Panc1 (cell line): ENCODE measurements at regions not wholly inside any gene's neighbourhood (a gene's known extent, or its start where the extent isn't known, plus 50 kb on each side); places are given as distances from the start of the nearest gene placed in this dataset.

Experiments used
- ATAC-seq: fragments of 200-7000 bp; cut with Tn5 transposase; 2 replicates; pipeline ENCODE4 v1.9.1; 2020; ENCODE audit warnings: mild to moderate bottlenecking, moderate library complexity
- BruUV-seq: library from RNA; stranded (reverse); fragments of 400-500 nt; replicated peaks from 2 replicates; lab custom pipeline; 2021; lab: Mats Ljungman, UMichigan
- CTCF ChIA-PET: fragments of 300-600 bp; sonication (Branson Sonifier 250); formaldehyde crosslinking; loops from one replicate; lab custom pipeline; 2022; ENCODE audit warnings: antibody characterized with exemption; lab: Charles Lee
- POLR2A ChIA-PET: fragments of 300-600 bp; sonication (Branson Sonifier 250); formaldehyde crosslinking; loops from one replicate; lab custom pipeline; 2022; ENCODE audit warnings: antibody characterized with exemption; lab: Charles Lee
- DNase-seq: peaks from one replicate; pipeline ENCODE4 v3.0.0-alpha.2; 2010; ENCODE audit warnings: low read depth, low spot score
- H3K27ac ChIP-seq: 2 replicates; pipeline ENCODE4 v1.5.1; 2011; ENCODE audit warnings: mild to moderate bottlenecking, low read length, inconsistent platforms
- H3K27me3 ChIP-seq: fragments of 200-500 bp; sonication (Bioruptor generic); 2 replicates; pipeline ENCODE4 v1.6.0; 2014; ENCODE audit warnings: low read length, inconsistent platforms; ENCODE audit not compliant: control insufficient read depth, insufficient read depth
- H3K36me3 ChIP-seq: fragments of 200-500 bp; sonication (Bioruptor generic); 2 replicates; pipeline ENCODE4 v1.5.1; 2014; ENCODE audit warnings: inconsistent platforms, mild to moderate bottlenecking, low read length, moderate library complexity; ENCODE audit not compliant: control insufficient read depth, insufficient read depth
- H3K4me1 ChIP-seq: 2 replicates; pipeline ENCODE4 v1.5.1; 2011; ENCODE audit warnings: inconsistent platforms, mild to moderate bottlenecking, low read length, moderate library complexity; ENCODE audit not compliant: control insufficient read depth, insufficient read depth
- H3K4me3 ChIP-seq, 2 experiments: 2 replicates each; pipeline ENCODE4 v1.5.1; 2011 to 2012; ENCODE audit warnings: low read depth in 2 of 2, low read length in 2 of 2, mild to moderate bottlenecking in 2 of 2, inconsistent platforms in 1 of 2, moderate library complexity in 1 of 2
- H3K9me3 ChIP-seq: fragments of 200-500 bp; sonication (Bioruptor generic); 2 replicates; pipeline ENCODE4 v1.5.1; 2014; ENCODE audit warnings: low read depth, mild to moderate bottlenecking, inconsistent platforms, low read length, moderate library complexity; ENCODE audit not compliant: control insufficient read depth, insufficient read depth
- POLR2AphosphoS5 ChIP-seq: IDR thresholded peaks from 2 replicates; pipeline ENCODE4 v1.6.1; 2012; ENCODE audit warnings: mild to moderate bottlenecking, low read depth, low read length, moderate library complexity
- SIN3A ChIP-seq: IDR thresholded peaks from 2 replicates; pipeline ENCODE4 v1.6.1; 2012; ENCODE audit warnings: low read depth, mild to moderate bottlenecking, low read length, moderate library complexity, borderline replicate concordance; ENCODE audit not compliant: insufficient read depth
- TCF7L2 ChIP-seq: IDR thresholded peaks from 2 replicates; pipeline ENCODE4 v1.6.1; 2011; ENCODE audit warnings: mild to moderate bottlenecking, low read depth, low read length, inconsistent platforms
- in situ Hi-C: cut with HindIII; loops from 2 replicates; pipeline ENCODE4 v1.10.0; 2016; ENCODE audit warnings: low sequenced_read_pairs, low pct_unique_long_range_greater_than_20kb
- intact Hi-C: fragments of 100-400 bp; cut with micrococcal nuclease; formaldehyde crosslinking; loops from one replicate; pipeline ENCODE4 v1.10.0; 2022; ENCODE audit not compliant: unreplicated experiment
- TF ChIP-seq, protein P1 (sequence below): fragments of 450-650 bp; IDR thresholded peaks from 2 replicates; pipeline ENCODE4 v1.5.1; 2017; ENCODE audit warnings: mild to moderate bottlenecking
- TF ChIP-seq, protein P2 (sequence below), 2 experiments: IDR thresholded peaks; 2 replicates each; pipeline ENCODE4 v1.6.1; 2011 to 2012; ENCODE audit warnings: low read depth in 2 of 2, control low read depth in 1 of 2, low read length in 1 of 2, mild to moderate bottlenecking in 1 of 2, moderate library complexity in 1 of 2; ENCODE audit not compliant: insufficient read depth in 1 of 2

DNA sequence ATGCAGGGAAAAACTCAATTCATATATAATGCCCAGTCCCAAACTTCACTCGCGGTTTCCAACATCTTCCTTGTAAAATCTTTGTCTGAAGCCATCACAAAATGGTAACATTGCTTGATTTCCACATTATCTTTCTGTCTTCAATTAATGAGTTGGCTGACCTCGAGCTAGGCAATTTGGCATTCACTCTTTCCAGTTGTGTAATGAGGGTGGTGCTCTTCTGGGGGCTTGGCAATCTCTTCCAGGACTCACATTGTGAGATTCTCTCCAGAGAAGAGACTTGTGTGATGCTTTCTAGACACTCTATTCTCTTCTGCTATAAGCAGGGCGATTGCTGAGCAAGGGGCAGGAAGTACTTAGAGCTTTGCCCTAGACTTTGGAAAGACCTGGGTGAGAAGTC lies 179.5 kb downstream of the JCAD start:
- CTCF ChIA-PET = no interaction called here
- no peak for TF ChIP-seq SIN3A
- TF ChIP-seq POLR2AphosphoS5 = no peak
- no peak for TF ChIP-seq TCF7L2
- TF ChIP-seq, protein P1, sequence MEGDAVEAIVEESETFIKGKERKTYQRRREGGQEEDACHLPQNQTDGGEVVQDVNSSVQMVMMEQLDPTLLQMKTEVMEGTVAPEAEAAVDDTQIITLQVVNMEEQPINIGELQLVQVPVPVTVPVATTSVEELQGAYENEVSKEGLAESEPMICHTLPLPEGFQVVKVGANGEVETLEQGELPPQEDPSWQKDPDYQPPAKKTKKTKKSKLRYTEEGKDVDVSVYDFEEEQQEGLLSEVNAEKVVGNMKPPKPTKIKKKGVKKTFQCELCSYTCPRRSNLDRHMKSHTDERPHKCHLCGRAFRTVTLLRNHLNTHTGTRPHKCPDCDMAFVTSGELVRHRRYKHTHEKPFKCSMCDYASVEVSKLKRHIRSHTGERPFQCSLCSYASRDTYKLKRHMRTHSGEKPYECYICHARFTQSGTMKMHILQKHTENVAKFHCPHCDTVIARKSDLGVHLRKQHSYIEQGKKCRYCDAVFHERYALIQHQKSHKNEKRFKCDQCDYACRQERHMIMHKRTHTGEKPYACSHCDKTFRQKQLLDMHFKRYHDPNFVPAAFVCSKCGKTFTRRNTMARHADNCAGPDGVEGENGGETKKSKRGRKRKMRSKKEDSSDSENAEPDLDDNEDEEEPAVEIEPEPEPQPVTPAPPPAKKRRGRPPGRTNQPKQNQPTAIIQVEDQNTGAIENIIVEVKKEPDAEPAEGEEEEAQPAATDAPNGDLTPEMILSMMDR = no peak
- TF ChIP-seq, protein P2, sequence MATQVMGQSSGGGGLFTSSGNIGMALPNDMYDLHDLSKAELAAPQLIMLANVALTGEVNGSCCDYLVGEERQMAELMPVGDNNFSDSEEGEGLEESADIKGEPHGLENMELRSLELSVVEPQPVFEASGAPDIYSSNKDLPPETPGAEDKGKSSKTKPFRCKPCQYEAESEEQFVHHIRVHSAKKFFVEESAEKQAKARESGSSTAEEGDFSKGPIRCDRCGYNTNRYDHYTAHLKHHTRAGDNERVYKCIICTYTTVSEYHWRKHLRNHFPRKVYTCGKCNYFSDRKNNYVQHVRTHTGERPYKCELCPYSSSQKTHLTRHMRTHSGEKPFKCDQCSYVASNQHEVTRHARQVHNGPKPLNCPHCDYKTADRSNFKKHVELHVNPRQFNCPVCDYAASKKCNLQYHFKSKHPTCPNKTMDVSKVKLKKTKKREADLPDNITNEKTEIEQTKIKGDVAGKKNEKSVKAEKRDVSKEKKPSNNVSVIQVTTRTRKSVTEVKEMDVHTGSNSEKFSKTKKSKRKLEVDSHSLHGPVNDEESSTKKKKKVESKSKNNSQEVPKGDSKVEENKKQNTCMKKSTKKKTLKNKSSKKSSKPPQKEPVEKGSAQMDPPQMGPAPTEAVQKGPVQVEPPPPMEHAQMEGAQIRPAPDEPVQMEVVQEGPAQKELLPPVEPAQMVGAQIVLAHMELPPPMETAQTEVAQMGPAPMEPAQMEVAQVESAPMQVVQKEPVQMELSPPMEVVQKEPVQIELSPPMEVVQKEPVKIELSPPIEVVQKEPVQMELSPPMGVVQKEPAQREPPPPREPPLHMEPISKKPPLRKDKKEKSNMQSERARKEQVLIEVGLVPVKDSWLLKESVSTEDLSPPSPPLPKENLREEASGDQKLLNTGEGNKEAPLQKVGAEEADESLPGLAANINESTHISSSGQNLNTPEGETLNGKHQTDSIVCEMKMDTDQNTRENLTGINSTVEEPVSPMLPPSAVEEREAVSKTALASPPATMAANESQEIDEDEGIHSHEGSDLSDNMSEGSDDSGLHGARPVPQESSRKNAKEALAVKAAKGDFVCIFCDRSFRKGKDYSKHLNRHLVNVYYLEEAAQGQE (IDR thresholded peaks at IDR 0.05; ENCODE audit: insufficient read depth in 1 of 2, low read depth in 2 of 2, low read length in 1 of 2) = no peak
- H3K9me3 ChIP-seq = no peaks in the 10 kb centered on the region
- POLR2A ChIA-PET = no interaction called here
- H3K4me3 ChIP-seq = no peak overlapping the region
- no peaks in the 10 kb centered on the region for H3K4me1 ChIP-seq
- H3K27me3 ChIP-seq = no peaks in the 10 kb centered on the region
- ATAC-seq (no peak), DNase-seq (no peak)
- BruUV-seq = no TSS peak
- no peak overlapping the region for H3K27ac ChIP-seq
- in situ Hi-C loops (no loop called here), intact Hi-C loops (no loop called here)
- no peaks in the 10 kb centered on the region for H3K36me3 ChIP-seq

DNA sequence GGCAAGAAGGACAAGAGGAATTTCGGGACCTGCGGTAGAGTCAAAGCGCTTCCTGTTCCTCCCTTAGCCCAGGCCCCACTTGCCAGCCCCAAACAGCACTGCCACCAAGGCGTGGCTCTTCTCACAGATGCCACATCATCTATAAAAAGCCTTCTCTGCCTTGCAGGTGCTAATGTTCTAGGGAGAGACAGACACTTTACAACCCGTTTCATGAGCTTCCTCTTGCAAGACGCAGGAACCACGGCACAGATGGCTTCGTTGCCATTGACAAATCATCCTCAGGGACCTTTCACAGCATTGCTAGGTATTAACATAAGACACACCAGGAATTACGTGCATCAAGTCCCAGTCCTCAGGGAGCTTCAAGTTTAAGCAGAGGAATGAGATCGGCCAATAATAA lies 180.9 kb downstream of the JCAD start:
- ChIA-PET POLR2A (no interaction called here), CTCF (no interaction called here)
- ATAC-seq = no peak
- in situ Hi-C loops (no loop called here), intact Hi-C loops (no loop called here)
- no peaks in the 10 kb centered on the region for H3K4me1 ChIP-seq
- BruUV-seq = no TSS peak
- no peak overlapping the region for H3K4me3 ChIP-seq
- H3K27ac ChIP-seq = no peak overlapping the region
- TF ChIP-seq, protein P2 (IDR thresholded peaks at IDR 0.05; ENCODE audit: insufficient read depth in 1 of 2, low read depth in 2 of 2, low read length in 1 of 2) = no peak
- no peak for TF ChIP-seq POLR2AphosphoS5
- no peak for TF ChIP-seq TCF7L2
- TF ChIP-seq, protein P1 = no peak
- no peak for TF ChIP-seq SIN3A
- no peaks in the 10 kb centered on the region for H3K27me3 ChIP-seq
- H3K9me3 ChIP-seq = no peaks in the 10 kb centered on the region
- no peak for DNase-seq
- H3K36me3 ChIP-seq = no peaks in the 10 kb centered on the region
